HepG2 (cell line): ENCODE measurements at regions not wholly inside any gene's neighbourhood (a gene's known extent, or its start where the extent isn't known, plus 50 kb on each side); places are given as distances from the start of the nearest gene placed in this dataset.

Experiments used
- ATAC-seq: fragments of 200-7000 bp; cut with Tn5 transposase; 3 replicates; pipeline ENCODE4 v1.9.1; 2020; ENCODE audit warnings: mild to moderate bottlenecking, moderate library complexity
- BruUV-seq: library from RNA; stranded (reverse); fragments of 400-500 nt; replicated peaks from 2 replicates; lab custom pipeline; 2021; lab: Mats Ljungman, UMichigan
- CTCF ChIA-PET: fragments of 300-600 bp; formaldehyde crosslinking; extraction: SDS; loops from one replicate; lab custom pipeline; 2021; ENCODE audit warnings: low total read pairs, inconsistent platforms, low intra/inter-chr PET ratio; lab: Yijun Ruan, JAX
- POLR2A ChIA-PET: fragments of 350-600 bp; sonication (Branson Sonifier 250); formaldehyde crosslinking; loops from one replicate; lab custom pipeline; 2020; ENCODE audit warnings: antibody characterized with exemption, inconsistent platforms; lab: Yijun Ruan, JAX
- DNase-seq: peaks from one replicate; pipeline ENCODE4 v3.0.0-alpha.2; 2015; ENCODE audit warnings: low spot score
- FAIRE-seq: peaks from 3 replicates; lab custom pipeline; 2011; peaks lifted over from hg19 to GRCh38; lab: Jason Lieb, UNC
- H2AFZ ChIP-seq: one replicate; pipeline ENCODE4 v1.6.1; 2011; ENCODE audit warnings: low read length, inconsistent platforms
- H3K27ac ChIP-seq: fragments of 300-600 bp; 3 replicates; pipeline ENCODE4 v1.8.0; 2011; ENCODE audit warnings: mixed run types, mild to moderate bottlenecking, mixed read lengths, low read length, inconsistent platforms; ENCODE audit not compliant: insufficient read depth; ENCODE audit errors: extremely low read length
- H3K27me3 ChIP-seq, 2 experiments: fragments of 200-600 bp in 1 of 2; 2 replicates in 1 of 2; 3 replicates in 1 of 2; pipeline versions ENCODE4 v1.6.0 to v1.8.0; 2011; ENCODE audit warnings: low read length in 2 of 2, mild to moderate bottlenecking in 2 of 2, moderate library complexity in 2 of 2, inconsistent platforms in 1 of 2; ENCODE audit not compliant: insufficient read depth in 2 of 2, control insufficient read depth in 1 of 2
- H3K36me3 ChIP-seq, 2 experiments: fragments of 200-600 bp in 1 of 2; replicated peaks in 1 of 2; 2 replicates in 1 of 2; 3 replicates in 1 of 2; pipeline versions ENCODE4 v1.5.1 to v1.8.0; 2011; ENCODE audit warnings: low read length in 2 of 2, inconsistent platforms in 1 of 2; ENCODE audit not compliant: insufficient read depth in 2 of 2, control insufficient read depth in 1 of 2
- H3K4me1 ChIP-seq: 2 replicates; pipeline ENCODE4 v1.5.1; 2012; ENCODE audit warnings: low read length, inconsistent platforms; ENCODE audit not compliant: insufficient read depth
- H3K4me2 ChIP-seq: 2 replicates; pipeline ENCODE4 v1.6.0; 2011; ENCODE audit warnings: low read depth, low read length, inconsistent platforms
- H3K4me3 ChIP-seq, 3 experiments: fragments of 200-600 bp in 1 of 3; sonication (generic), shearing (Covaris generic) in 1 of 3; replicated peaks in 1 of 3; 2 replicates each; pipeline ENCODE4 v1.5.1; 2011 to 2016; ENCODE audit warnings: low read length in 3 of 3, inconsistent platforms in 2 of 3, low read depth in 2 of 3, mild to moderate bottlenecking in 2 of 3, control low read depth in 1 of 3, mixed read lengths in 1 of 3; ENCODE audit not compliant: insufficient read depth in 1 of 3
- H3K79me2 ChIP-seq: one replicate; pipeline ENCODE4 v1.6.1; 2011; ENCODE audit warnings: low read length, inconsistent platforms; ENCODE audit not compliant: insufficient read depth
- H3K9ac ChIP-seq: 2 replicates; pipeline ENCODE4 v1.6.0; 2011; ENCODE audit warnings: mild to moderate bottlenecking, low read depth, low read length, inconsistent platforms; ENCODE audit not compliant: insufficient read depth
- H3K9me3 ChIP-seq: 2 replicates; pipeline ENCODE4 v1.5.1; 2012; ENCODE audit warnings: mild to moderate bottlenecking, low read length
- H4K20me1 ChIP-seq: 2 replicates; pipeline ENCODE4 v1.6.0; 2011; ENCODE audit warnings: inconsistent platforms, mild to moderate bottlenecking, low read length, moderate library complexity; ENCODE audit not compliant: insufficient read depth
- CCAR2 ChIP-seq: fragments of 200-400 bp; formaldehyde crosslinking; optimal IDR thresholded peaks from 2 replicates; pipeline ENCODE3; 2018; ENCODE audit warnings: low read depth, mild to moderate bottlenecking, low read length, moderate library complexity
- MED8 ChIP-seq: sonication (generic); formaldehyde crosslinking; IDR thresholded peaks from 2 replicates; pipeline ENCODE4 v1.8.1; 2023; ENCODE audit warnings: mild to moderate bottlenecking, missing genetic modification reagents; ENCODE audit not compliant: insufficient replicate concordance
- PCBP2 ChIP-seq: fragments of 200-400 bp; formaldehyde crosslinking; optimal IDR thresholded peaks from 2 replicates; pipeline ENCODE3; 2018; ENCODE audit warnings: low read length, low read depth; ENCODE audit not compliant: poor library complexity, severe bottlenecking
- PLSCR1 ChIP-seq: sonication (generic); formaldehyde crosslinking; IDR thresholded peaks from 2 replicates; pipeline ENCODE4 v1.5.0; 2020; ENCODE audit warnings: missing genetic modification reagents, mild to moderate bottlenecking, borderline replicate concordance
- RBFOX2 ChIP-seq: fragments of 200-400 bp; formaldehyde crosslinking; IDR thresholded peaks from 2 replicates; pipeline ENCODE4 v1.6.1; 2017; ENCODE audit warnings: low read depth, mild to moderate bottlenecking, low read length
- SATB2 ChIP-seq: sonication (generic); formaldehyde crosslinking; IDR thresholded peaks from 2 replicates; pipeline ENCODE4 v1.5.0; 2020; ENCODE audit warnings: missing genetic modification reagents
- SP5 ChIP-seq: IDR thresholded peaks from 2 replicates; pipeline ENCODE4 v1.6.1; 2016; ENCODE audit warnings: low read depth, borderline replicate concordance
- TFAP4 ChIP-seq: sonication (generic); IDR thresholded peaks from 2 replicates; pipeline ENCODE4 v1.6.1; 2016; ENCODE audit warnings: low read depth, borderline replicate concordance
- ZIK1 ChIP-seq: sonication (generic); formaldehyde crosslinking; IDR thresholded peaks from 2 replicates; pipeline ENCODE4 v1.5.0; 2020; ENCODE audit warnings: mild to moderate bottlenecking, low read depth, missing genetic modification reagents, borderline replicate concordance
- ZNF30 ChIP-seq: sonication (generic); formaldehyde crosslinking; IDR thresholded peaks from 2 replicates; pipeline ENCODE4 v1.5.0; 2020; ENCODE audit warnings: mild to moderate bottlenecking, missing genetic modification reagents
- ZNF33B ChIP-seq: sonication (generic); formaldehyde crosslinking; IDR thresholded peaks from 2 replicates; pipeline ENCODE4 v1.5.1; 2020; ENCODE audit warnings: mild to moderate bottlenecking, missing genetic modification reagents
- ZNF576 ChIP-seq: sonication (generic); formaldehyde crosslinking; IDR thresholded peaks from 2 replicates; pipeline ENCODE4 v1.4.0; 2020; ENCODE audit warnings: mild to moderate bottlenecking, missing genetic modification reagents
- ZNF776 ChIP-seq: sonication (generic); formaldehyde crosslinking; IDR thresholded peaks from 2 replicates; pipeline ENCODE4 v1.4.0; 2020; ENCODE audit warnings: mild to moderate bottlenecking, missing genetic modification reagents
- ZNF839 ChIP-seq: sonication (generic); formaldehyde crosslinking; IDR thresholded peaks from 2 replicates; pipeline ENCODE4 v1.4.0; 2020; ENCODE audit warnings: missing genetic modification reagents, mild to moderate bottlenecking, borderline replicate concordance
- ZSCAN5A ChIP-seq: sonication (generic); formaldehyde crosslinking; IDR thresholded peaks from 2 replicates; pipeline ENCODE4 v1.8.0; 2022; ENCODE audit warnings: mild to moderate bottlenecking, missing genetic modification reagents, borderline replicate concordance
- WGBS: methylation state at CpG from one replicate; pipeline ENCODE4 v1.1.6; 2017; ENCODE audit warnings: low lambda C conversion rate; 5-methylcytosine and 5-hydroxymethylcytosine counted together
- in situ Hi-C: cut with HindIII; loops from 2 replicates; pipeline ENCODE4 v1.10.0; 2017; ENCODE audit warnings: low pct_unique_long_range_greater_than_20kb; ENCODE audit not compliant: extremely low pct_ligation_motif_present
- intact Hi-C: fragments of 100-400 bp; cut with micrococcal nuclease; formaldehyde crosslinking; loops from one replicate; pipeline ENCODE4 v1.10.0; 2022; ENCODE audit not compliant: unreplicated experiment

GRCh38 chr3:28863186-28863585, 417.7 kb upstream of the RBMS3 start:
- Histone ChIP-seq H3K27ac (no peak overlapping the region), H3K4me1 (no peaks in the 10 kb centered on the region), H3K27me3 (no peaks in the 10 kb centered on the region), H3K4me3 (no peak overlapping the region), H3K4me2 (no peak overlapping the region), H3K36me3 (no peaks in the 10 kb centered on the region), H4K20me1 (no peaks in the 10 kb centered on the region), H3K79me2 (no peaks in the 10 kb centered on the region), H3K9me3 (no peaks in the 10 kb centered on the region), H3K9ac (no peak overlapping the region), H2AFZ (no peak overlapping the region)
- DNase-seq (no peak), FAIRE-seq (no peak), ATAC-seq (no peak)
- TF ChIP-seq ZNF30 (CRISPR knock-in tag) (no peak), RBFOX2 (no peak), CCAR2 (no peak), ZNF576 (CRISPR knock-in tag) (no peak), PLSCR1 (CRISPR knock-in tag) (no peak)
- POLR2A ChIA-PET: no interaction called here
- no TSS peak for BruUV-seq
- in situ Hi-C loops (no loop called here), intact Hi-C loops (no loop called here)
- WGBS: 27% methylated on average over 7 of the region's 7 CpGs
- CTCF ChIA-PET: no interaction called here

GRCh38 chr3:28867836-28868235, 413.0 kb upstream of the RBMS3 start:
- H3K27ac ChIP-seq: no peak overlapping the region
- intact Hi-C loops (no loop called here), in situ Hi-C loops (no loop called here)
- POLR2A ChIA-PET: no interaction called here
- WGBS: 2% methylated on average over 2 of the region's 2 CpGs
- H4K20me1 ChIP-seq: no peaks in the 10 kb centered on the region
- ATAC-seq: no peak
- CTCF ChIA-PET: no interaction called here
- no peak overlapping the region for H3K9ac ChIP-seq
- 0 out of 2 replicates have a peak, but pooled peaks cover 2% of the 10 kb centered on the region for H3K9me3 ChIP-seq
- FAIRE-seq: no peak
- TF ChIP-seq ZNF839 (no peak), MED8 (CRISPR knock-in tag) (no peak), SATB2 (CRISPR knock-in tag) (no peak), TFAP4 (no peak), ZNF776 (CRISPR knock-in tag) (no peak), ZSCAN5A (CRISPR knock-in tag) (no peak), ZNF33B (CRISPR knock-in tag) (no peak), PCBP2 (no peak), ZIK1 (CRISPR knock-in tag) (no peak), SP5 (CRISPR knock-in tag) (no peak)
- no peak overlapping the region for H3K4me2 ChIP-seq
- no peak overlapping the region for H2AFZ ChIP-seq
- H3K4me3 ChIP-seq: no peak overlapping the region
- H3K4me1 ChIP-seq: no peaks in the 10 kb centered on the region
- BruUV-seq: no TSS peak
- H3K36me3 ChIP-seq: no peaks in the 10 kb centered on the region
- H3K27me3 ChIP-seq: no peaks in the 10 kb centered on the region
- no peak for DNase-seq
- H3K79me2 ChIP-seq: no peaks in the 10 kb centered on the region
